ENCODE measurements at regions not wholly inside any gene's neighbourhood (a gene's known extent, or its start where the extent isn't known, plus 50 kb on each side); places are given as distances from the start of the nearest gene placed in this dataset.

GRCh38 chr4:175530655-175531054 is 281.4 kb downstream of the GPM6A start:
- TF ChIP-seq, protein P1, sequence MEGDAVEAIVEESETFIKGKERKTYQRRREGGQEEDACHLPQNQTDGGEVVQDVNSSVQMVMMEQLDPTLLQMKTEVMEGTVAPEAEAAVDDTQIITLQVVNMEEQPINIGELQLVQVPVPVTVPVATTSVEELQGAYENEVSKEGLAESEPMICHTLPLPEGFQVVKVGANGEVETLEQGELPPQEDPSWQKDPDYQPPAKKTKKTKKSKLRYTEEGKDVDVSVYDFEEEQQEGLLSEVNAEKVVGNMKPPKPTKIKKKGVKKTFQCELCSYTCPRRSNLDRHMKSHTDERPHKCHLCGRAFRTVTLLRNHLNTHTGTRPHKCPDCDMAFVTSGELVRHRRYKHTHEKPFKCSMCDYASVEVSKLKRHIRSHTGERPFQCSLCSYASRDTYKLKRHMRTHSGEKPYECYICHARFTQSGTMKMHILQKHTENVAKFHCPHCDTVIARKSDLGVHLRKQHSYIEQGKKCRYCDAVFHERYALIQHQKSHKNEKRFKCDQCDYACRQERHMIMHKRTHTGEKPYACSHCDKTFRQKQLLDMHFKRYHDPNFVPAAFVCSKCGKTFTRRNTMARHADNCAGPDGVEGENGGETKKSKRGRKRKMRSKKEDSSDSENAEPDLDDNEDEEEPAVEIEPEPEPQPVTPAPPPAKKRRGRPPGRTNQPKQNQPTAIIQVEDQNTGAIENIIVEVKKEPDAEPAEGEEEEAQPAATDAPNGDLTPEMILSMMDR (IDR thresholded peaks at IDR 0.05): no peak
- no peak for TF ChIP-seq EP300 (IDR thresholded peaks at IDR 0.05)
- no peak for TF ChIP-seq POLR2A (IDR thresholded peaks at IDR 0.05)
- TF ChIP-seq POLR2AphosphoS5 (IDR thresholded peaks at IDR 0.05): no peak

Data from upper lobe of left lung (tissue), 4 donors.